Muscle layer of colon (tissue), 2 donors: ENCODE measurements at regions not wholly inside any gene's neighbourhood (a gene's known extent, or its start where the extent isn't known, plus 50 kb on each side); places are given as distances from the start of the nearest gene placed in this dataset.

Source experiments
- H3K27ac ChIP-seq: one replicate; pipeline ENCODE4 v1.7.0; 2013; ENCODE audit warnings: low read depth, mild to moderate bottlenecking, low read length, moderate library complexity
- H3K27me3 ChIP-seq, 2 donors: one replicate each; pipeline ENCODE4 v1.7.0; 2013; ENCODE audit warnings: low read length in 2 of 2, mild to moderate bottlenecking in 2 of 2; ENCODE audit not compliant: insufficient read depth in 2 of 2, control insufficient read depth in 1 of 2
- H3K36me3 ChIP-seq: one replicate; pipeline ENCODE4 v1.7.0; 2013; ENCODE audit warnings: mild to moderate bottlenecking, low read length; ENCODE audit not compliant: insufficient read depth
- H3K4me1 ChIP-seq: one replicate; pipeline ENCODE4 v1.7.0; 2013; ENCODE audit warnings: mild to moderate bottlenecking, low read length; ENCODE audit not compliant: insufficient read depth
- H3K4me3 ChIP-seq, 2 donors: one replicate each; pipeline ENCODE4 v1.7.0; 2013; ENCODE audit warnings: low read length in 2 of 2, low read depth in 1 of 2, mild to moderate bottlenecking in 1 of 2, moderate library complexity in 1 of 2
- H3K9ac ChIP-seq: one replicate; pipeline ENCODE4 v1.7.0; 2013; ENCODE audit warnings: low read length
- H3K9me3 ChIP-seq: one replicate; pipeline ENCODE4 v1.7.0; 2013; ENCODE audit warnings: mild to moderate bottlenecking, low read length
- donor health status: abdominal sarcoma.
- donor health status: Adenocarcinoma of cecum.

GRCh38 chr7:7109934-7110333 is 72.4 kb upstream of the C1GALT1 start:
- H3K27me3 ChIP-seq = no peaks in the 10 kb centered on the region
- H3K36me3 ChIP-seq = no peaks in the 10 kb centered on the region
- H3K4me1 ChIP-seq = no peaks in the 10 kb centered on the region
- H3K9ac ChIP-seq = no peak overlapping the region
- no peak overlapping the region for H3K27ac ChIP-seq
- H3K9me3 ChIP-seq = no peaks in the 10 kb centered on the region
- H3K4me3 ChIP-seq = no peak overlapping the region

DNA sequence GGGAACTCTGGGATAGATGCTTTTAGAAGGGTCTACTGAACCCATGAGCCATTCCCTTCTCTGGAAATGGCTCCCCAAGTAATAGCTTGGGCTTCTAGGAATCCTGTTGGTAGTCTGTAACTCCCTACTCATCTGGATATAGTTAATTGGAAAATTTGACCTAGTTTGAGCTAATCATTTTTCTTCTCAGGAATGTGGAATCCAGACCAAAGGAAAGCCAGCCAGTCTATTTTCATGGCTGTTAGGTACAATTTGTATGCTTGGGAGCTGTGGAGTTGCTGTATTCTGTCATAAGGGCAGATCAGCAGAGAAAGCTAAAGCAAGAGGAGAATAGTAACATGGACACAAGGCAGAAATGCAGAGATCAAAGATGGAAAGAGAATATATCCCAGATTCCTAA is 71.6 kb upstream of the C1GALT1 start:
- no peak overlapping the region for H3K9ac ChIP-seq
- no peaks in the 10 kb centered on the region for H3K36me3 ChIP-seq
- H3K4me3 ChIP-seq = no peak overlapping the region
- no peaks in the 10 kb centered on the region for H3K9me3 ChIP-seq
- no peaks in the 10 kb centered on the region for H3K4me1 ChIP-seq
- H3K27ac ChIP-seq = no peak overlapping the region
- H3K27me3 ChIP-seq = no peaks in the 10 kb centered on the region

DNA sequence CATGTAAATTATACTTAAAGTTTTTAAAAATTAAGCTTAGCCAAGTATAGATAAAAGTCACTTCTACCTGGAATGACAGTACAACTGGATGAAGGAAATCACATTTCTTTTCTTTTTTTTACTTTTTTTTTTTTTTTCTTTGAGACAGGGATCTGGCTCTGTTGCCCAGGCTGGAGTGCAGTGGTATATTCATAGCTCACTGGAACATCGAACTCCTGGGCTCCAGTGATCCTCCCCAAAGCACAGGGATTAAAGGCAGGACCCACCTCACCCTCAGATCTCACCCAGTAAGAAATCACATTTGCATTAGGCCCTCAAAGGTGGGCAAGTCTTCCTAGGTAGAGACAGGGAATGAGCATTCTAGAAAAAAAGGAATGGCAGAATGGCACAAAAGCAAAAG is 69.5 kb upstream of the C1GALT1 start:
- Histone ChIP-seq H3K4me1 (no peaks in the 10 kb centered on the region), H3K27me3 (no peaks in the 10 kb centered on the region), H3K9me3 (no peaks in the 10 kb centered on the region), H3K4me3 (no peak overlapping the region), H3K9ac (no peak overlapping the region), H3K36me3 (no peaks in the 10 kb centered on the region), H3K27ac (no peak overlapping the region)

DNA sequence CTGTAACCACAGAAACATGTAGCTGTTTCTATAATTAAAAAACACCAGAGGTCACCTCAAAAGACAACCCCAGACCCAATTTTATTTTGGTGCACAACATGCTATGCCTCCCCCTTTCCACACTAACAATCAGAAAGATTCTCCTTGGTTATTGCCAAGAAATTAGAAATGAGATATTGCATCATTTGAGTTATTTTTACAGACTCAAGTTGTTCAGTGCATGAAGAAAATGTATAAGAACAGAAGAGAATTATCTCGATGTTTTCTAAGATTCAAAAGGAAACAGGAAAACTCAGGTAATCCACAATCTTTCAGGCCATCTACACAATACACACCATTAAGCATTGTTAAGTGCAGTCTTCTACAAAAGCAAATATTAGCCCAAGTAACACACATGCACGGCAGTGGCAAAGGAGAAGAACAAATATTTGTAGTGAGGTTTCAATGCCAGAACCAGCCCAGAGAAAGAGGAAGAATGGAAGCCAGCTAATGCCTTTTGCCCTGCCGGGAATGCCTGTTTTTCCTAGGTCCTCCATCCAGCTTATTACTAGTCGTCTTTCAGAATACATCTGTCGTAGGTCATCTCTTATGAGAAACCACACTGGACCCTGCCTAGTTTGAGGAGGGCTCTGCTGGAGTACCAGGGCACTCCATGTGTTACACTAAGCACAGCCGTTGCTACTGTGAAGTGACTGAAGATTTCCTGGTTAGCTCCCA is 67.6 kb upstream of the C1GALT1 start:
- no peaks in the 10 kb centered on the region for H3K4me1 ChIP-seq
- no peaks in the 10 kb centered on the region for H3K9me3 ChIP-seq
- H3K4me3 ChIP-seq = no peak overlapping the region
- H3K36me3 ChIP-seq = no peaks in the 10 kb centered on the region
- no peaks in the 10 kb centered on the region for H3K27me3 ChIP-seq
- H3K27ac ChIP-seq = no peak overlapping the region
- no peak overlapping the region for H3K9ac ChIP-seq

DNA sequence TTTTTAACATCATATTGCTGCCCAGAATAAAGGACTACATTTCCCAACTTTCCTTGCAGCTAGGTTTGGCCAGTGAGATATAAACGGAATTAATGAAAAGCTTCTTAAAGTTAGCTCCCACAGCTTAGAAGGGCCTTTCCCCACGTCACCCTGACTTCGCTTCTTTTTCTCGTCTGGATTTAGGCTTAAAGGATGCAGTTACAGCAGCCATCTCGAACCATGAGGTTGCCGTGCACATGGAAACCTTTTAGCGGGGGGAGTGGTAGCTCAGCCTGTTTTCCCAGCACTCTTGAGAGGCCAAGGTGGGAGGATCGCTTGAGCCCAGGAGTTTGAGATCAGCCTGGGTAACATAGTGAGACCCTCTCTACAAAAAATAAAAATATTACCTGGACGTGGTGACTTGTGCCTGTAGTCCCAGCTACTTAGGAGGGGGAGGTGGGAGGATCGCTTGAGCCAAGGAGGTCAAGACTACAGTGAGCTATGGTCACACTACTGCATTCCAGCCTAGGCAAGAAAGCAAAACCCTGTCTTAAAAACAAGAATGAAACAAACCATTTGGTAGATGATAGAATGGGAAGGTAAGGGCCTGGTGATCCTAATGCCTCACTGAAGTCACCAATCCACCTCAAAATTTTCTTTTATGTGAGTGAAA is 64.3 kb upstream of the C1GALT1 start:
- Histone ChIP-seq H3K27me3 (no peaks in the 10 kb centered on the region), H3K9ac (no peak overlapping the region), H3K36me3 (no peaks in the 10 kb centered on the region), H3K27ac (no peak overlapping the region), H3K4me1 (no peaks in the 10 kb centered on the region), H3K4me3 (no peak overlapping the region), H3K9me3 (no peaks in the 10 kb centered on the region)

- H3K9ac ChIP-seq = no peak overlapping the region
- no peak overlapping the region for H3K4me3 ChIP-seq
- H3K27me3 ChIP-seq = no peaks in the 10 kb centered on the region
- no peak overlapping the region for H3K27ac ChIP-seq
- no peaks in the 10 kb centered on the region for H3K36me3 ChIP-seq
- no peaks in the 10 kb centered on the region for H3K4me1 ChIP-seq
- no peaks in the 10 kb centered on the region for H3K9me3 ChIP-seq
These were observed 63.5 kb upstream of the C1GALT1 start for GRCh38 chr7:7118822-7119221.

DNA sequence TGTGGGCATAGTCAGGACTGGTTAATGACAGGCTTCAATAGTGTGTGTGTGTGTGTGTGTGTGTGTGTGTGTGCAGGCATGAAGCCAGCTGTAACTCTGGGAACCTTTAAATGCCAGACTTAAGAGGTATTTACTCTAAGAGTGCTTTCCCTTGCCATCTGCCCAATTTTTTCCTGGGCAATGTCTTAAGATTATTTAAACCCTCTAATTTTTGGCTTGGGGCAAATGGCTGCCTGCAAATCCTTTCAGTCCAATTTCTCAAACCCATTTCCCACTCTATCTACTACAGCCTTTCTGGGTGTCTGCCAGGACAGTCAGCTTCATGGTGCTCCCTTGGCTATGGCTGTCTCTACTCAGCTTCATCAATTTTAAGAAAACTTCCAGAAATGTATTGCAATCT is 62.6 kb upstream of the C1GALT1 start:
- Histone ChIP-seq H3K27ac (no peak overlapping the region), H3K9ac (no peak overlapping the region), H3K4me3 (no peak overlapping the region), H3K36me3 (no peaks in the 10 kb centered on the region), H3K27me3 (no peaks in the 10 kb centered on the region), H3K4me1 (no peaks in the 10 kb centered on the region), H3K9me3 (no peaks in the 10 kb centered on the region)

- Histone ChIP-seq H3K4me3 (no peak overlapping the region), H3K9ac (no peak overlapping the region), H3K27ac (no peak overlapping the region), H3K4me1 (no peaks in the 10 kb centered on the region), H3K27me3 (no peaks in the 10 kb centered on the region), H3K9me3 (no peaks in the 10 kb centered on the region), H3K36me3 (no peaks in the 10 kb centered on the region)
These were observed 60.3 kb upstream of the C1GALT1 start for GRCh38 chr7:7122033-7122478.

- no peaks in the 10 kb centered on the region for H3K36me3 ChIP-seq
- no peak overlapping the region for H3K9ac ChIP-seq
- no peaks in the 10 kb centered on the region for H3K27me3 ChIP-seq
- no peaks in the 10 kb centered on the region for H3K9me3 ChIP-seq
- H3K4me1 ChIP-seq = no peaks in the 10 kb centered on the region
- no peak overlapping the region for H3K4me3 ChIP-seq
- no peak overlapping the region for H3K27ac ChIP-seq
These were observed 59.6 kb upstream of the C1GALT1 start for GRCh38 chr7:7122701-7123281.

- no peak overlapping the region for H3K27ac ChIP-seq
These were observed 56.4 kb upstream of the C1GALT1 start for GRCh38 chr7:7125963-7126362.

DNA sequence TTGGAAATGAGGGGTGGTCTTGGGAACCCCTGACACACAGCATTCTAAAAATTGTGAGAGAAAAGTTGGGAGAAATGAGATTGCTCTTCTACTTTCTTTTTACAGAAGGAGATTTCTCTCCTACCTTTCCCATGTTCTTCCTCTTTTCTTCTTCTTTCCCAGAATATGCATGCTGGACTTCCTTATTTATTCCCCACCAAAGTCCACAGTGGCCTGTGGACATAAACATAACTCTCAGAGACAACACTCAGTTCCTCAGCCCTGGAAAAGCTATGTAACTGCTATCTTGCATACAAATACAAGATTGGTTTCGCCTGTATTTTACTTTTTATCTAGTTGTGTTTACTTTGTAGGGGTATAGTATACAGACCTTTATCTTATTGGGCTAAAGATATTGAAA is 54.6 kb upstream of the C1GALT1 start:
- Histone ChIP-seq H3K9ac (no peak overlapping the region), H3K27ac (no peak overlapping the region), H3K9me3 (no peaks in the 10 kb centered on the region), H3K4me3 (no peak overlapping the region), H3K36me3 (no peaks in the 10 kb centered on the region), H3K4me1 (no peaks in the 10 kb centered on the region), H3K27me3 (no peaks in the 10 kb centered on the region)

More at GRCh38 chr7:7125963-7126362, 56.4 kb upstream of the C1GALT1 start:
- H3K4me3 ChIP-seq = no peak overlapping the region
- H3K9ac ChIP-seq = no peak overlapping the region
- no peaks in the 10 kb centered on the region for H3K4me1 ChIP-seq
- H3K36me3 ChIP-seq = no peaks in the 10 kb centered on the region
- no peaks in the 10 kb centered on the region for H3K9me3 ChIP-seq
- H3K27me3 ChIP-seq = no peaks in the 10 kb centered on the region
